ENCODE measurements at regions not wholly inside any gene's neighbourhood (a gene's known extent, or its start where the extent isn't known, plus 50 kb on each side); places are given as distances from the start of the nearest gene placed in this dataset.

- TF ChIP-seq CEBPB (IDR thresholded peaks at IDR 0.05; ENCODE audit: borderline replicate concordance in 1 of 2, low read depth in 2 of 2, low read length in 2 of 2) (no peak), USF1 (IDR thresholded peaks at IDR 0.05; ENCODE audit: borderline replicate concordance, extremely low read length, insufficient read depth, low read depth, low read length) (no peak), EP300 (IDR thresholded peaks at IDR 0.05; ENCODE audit: borderline replicate concordance in 1 of 2, control insufficient read depth in 1 of 2, low read depth in 2 of 2, low read length in 2 of 2) (no peak), POLR2AphosphoS2 (IDR thresholded peaks at IDR 0.05; ENCODE audit: low read depth, low read length) (no peak), SPI1 (IDR thresholded peaks at IDR 0.05; ENCODE audit: borderline replicate concordance, insufficient read depth, low read depth, low read length) (no peak), MEF2A (IDR thresholded peaks at IDR 0.05; ENCODE audit: insufficient read depth, low read depth, low read length) (no peak), IRF5 (IDR thresholded peaks at IDR 0.05; ENCODE audit: borderline replicate concordance) (no peak)
- TF ChIP-seq, protein P1, sequence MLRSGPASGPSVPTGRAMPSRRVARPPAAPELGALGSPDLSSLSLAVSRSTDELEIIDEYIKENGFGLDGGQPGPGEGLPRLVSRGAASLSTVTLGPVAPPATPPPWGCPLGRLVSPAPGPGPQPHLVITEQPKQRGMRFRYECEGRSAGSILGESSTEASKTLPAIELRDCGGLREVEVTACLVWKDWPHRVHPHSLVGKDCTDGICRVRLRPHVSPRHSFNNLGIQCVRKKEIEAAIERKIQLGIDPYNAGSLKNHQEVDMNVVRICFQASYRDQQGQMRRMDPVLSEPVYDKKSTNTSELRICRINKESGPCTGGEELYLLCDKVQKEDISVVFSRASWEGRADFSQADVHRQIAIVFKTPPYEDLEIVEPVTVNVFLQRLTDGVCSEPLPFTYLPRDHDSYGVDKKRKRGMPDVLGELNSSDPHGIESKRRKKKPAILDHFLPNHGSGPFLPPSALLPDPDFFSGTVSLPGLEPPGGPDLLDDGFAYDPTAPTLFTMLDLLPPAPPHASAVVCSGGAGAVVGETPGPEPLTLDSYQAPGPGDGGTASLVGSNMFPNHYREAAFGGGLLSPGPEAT (IDR thresholded peaks at IDR 0.05; ENCODE audit: low read depth) = no peak
Observed at GRCh38 chr3:13213911-13214846, 140.9 kb upstream of the IQSEC1 start (continued).
